Activated CD4-positive, alpha-beta T cell treated with anti-CD3 and anti-CD28 coated beads, Interleukin-2, amount 50 U/mL, for 48 hours (primary cell): ENCODE measurements at regions not wholly inside any gene's neighbourhood (a gene's known extent, or its start where the extent isn't known, plus 50 kb on each side); places are given as distances from the start of the nearest gene placed in this dataset.

ENCODE experiments used
- DNase-seq, 2 experiments: peaks; one replicate each; pipeline ENCODE4 v3.0.0-alpha.2; 2020

- DNase-seq, result no peak
These were observed 164.2 kb downstream of the RHOU start for GRCh38 chr1:228899421-228899956.

GRCh38 chr1:228900099-228900885 lies 165.0 kb downstream of the RHOU start:
- DNase-seq, result no peak

- no peak for DNase-seq
These were observed 165.7 kb downstream of the RHOU start for GRCh38 chr1:228900886-228901392.

DNA sequence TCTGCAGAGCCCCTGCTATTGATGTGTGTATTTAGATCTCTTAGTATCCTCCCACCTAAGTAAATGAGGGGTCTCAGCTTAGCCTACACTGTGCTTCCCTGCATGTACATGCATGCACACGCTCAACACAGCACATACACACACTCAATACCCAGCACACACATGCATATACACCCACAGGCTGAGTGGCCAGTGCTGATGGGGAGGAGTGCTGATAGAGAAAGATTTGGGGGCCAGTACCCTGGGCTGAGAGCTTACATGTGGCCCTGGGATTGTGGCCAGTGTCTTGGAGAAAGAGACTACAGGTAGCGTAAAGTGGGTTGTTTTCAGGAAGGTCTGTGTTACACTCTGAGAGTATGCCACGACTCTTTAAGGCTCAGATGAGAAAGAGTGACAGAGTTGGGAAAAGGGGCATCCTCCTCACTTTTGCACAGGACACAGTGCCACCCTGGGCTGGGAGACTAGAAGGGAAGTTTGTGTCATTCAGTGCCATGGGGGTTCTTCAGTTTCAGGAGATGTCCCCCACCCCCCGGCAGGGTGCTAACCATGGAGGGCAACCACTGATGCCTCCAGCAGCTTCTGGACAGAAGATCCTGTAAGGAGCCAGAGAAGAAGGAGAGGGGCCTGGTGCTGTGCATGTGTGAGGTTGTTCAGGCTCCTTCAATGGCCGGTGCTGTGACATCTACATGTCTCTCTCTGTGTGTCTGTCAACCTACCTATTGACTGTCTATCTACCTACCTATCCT lies 166.8 kb downstream of the RHOU start:
- DNase-seq, result no peak

- DNase-seq, result no peak
These were observed 167.6 kb downstream of the RHOU start for GRCh38 chr1:228902781-228903433.

DNA sequence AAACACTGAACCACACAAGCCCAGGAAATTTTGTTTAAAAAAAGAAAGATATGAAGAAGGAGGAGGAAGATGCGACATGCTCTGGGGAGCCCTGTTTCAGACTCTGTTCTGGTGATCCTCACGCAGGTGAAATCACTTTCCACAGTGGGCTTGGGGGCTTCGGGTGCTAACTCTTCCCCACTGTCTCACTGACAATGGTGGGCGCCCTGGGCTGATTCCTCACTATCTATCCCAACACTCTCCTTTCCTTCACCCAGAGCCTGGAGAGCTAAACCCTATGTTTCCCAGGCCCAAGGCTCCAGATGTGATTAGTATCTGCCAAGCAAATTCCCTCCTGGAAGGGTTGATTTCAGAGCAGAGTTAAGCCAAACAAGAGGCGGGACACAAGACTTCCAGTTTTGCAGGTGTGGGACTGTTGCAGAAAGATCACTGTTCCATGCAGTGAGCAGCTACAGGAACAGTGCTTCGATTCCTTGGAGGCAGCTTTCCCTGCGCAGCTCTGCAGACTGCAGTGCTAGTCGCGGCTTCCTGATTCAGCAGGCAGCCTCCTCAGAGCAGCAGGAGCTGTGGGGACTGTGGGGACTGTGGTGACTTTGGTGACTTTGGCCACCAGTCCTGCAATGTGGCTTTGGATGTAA lies 168.3 kb downstream of the RHOU start:
- no peak for DNase-seq

GRCh38 chr1:228904222-228904621 lies 168.9 kb downstream of the RHOU start:
- DNase-seq, result no peak

GRCh38 chr1:228905701-228906101 lies 170.4 kb downstream of the RHOU start:
- DNase-seq, result no peak

- DNase-seq, result no peak
These were observed 171.1 kb downstream of the RHOU start for GRCh38 chr1:228906223-228906860.

- DNase-seq, result no peak
These were observed 176.2 kb downstream of the RHOU start for GRCh38 chr1:228911225-228912210.

DNA sequence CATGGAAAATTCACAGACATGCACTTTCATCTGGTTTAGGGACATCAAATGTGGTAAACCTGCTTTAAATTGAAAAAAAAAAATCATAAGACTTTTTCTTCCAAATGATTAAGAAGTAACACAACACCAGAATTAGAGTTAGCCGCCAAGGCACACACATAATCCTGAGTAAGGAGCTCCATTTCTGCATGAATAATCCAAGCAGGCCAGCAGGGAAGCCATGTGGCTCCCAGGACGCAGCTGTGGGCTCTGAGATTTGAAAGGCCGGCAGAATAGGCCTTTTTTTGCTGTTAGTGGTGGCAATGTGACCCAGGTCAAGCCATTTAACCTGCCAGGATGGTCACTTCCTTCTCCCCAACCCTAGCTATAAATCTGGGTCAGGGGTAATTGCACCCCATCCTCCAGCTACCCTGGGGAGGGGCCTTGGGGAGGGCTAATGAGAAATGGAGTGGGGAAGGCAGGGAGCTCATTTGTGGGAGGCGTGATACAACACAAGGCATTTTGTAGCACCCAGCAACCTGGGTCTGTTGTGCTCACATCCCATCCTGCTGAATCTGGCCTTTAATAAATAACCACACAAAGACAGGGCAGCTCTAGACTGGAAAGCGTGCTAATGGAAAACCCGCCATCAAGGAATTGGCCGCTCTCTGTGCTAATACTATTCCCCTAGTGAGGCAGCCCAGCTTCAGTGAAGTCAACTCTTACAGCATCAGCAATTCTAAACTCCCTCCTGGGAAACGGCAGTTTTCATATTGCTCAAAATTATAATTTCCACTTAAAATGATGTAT lies 178.5 kb downstream of the RHOU start:
- DNase-seq, result no peak

DNA sequence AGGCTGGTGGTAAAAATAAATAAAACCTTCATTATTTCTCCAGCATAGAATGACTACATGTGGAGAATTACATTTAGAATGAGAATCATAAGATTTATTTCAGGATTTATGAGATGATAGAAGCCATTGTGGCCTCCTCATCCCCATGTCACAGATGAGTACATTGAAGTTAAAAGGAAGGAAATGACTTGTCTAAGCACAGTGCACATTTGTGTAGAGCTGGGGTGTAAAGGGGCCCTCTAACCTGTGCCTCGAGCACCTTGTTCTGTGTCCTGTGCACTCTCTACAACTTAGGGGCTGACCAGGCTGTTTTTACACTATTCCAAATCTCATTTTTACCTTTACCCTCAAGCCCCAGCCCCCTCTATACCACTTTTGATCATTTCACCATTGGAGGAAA lies 179.4 kb downstream of the RHOU start:
- no peak for DNase-seq

DNA sequence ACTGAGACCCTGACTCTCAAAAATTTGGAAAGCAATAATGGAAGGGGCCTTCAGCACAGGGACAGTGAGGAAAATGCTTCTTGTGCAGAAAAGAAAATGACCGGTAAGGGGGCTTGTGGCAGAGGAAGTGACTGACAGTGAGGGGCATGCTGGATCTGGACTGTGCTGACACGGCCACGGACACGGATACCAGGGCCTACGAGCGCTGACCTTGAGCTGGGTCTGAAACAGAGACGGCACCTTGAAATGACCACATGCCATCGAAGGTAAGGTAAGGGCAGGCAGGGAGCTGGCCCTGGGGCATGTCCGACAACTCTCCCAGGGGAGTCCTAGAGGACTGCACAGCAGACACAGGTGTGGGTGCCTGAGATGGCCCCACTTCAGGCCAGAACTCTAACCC lies 182.1 kb downstream of the RHOU start:
- no peak for DNase-seq

GRCh38 chr1:228917755-228918154 lies 182.5 kb downstream of the RHOU start:
- DNase-seq, result no peak

GRCh38 chr1:228918335-228918734 lies 183.1 kb downstream of the RHOU start:
- no peak for DNase-seq

DNA sequence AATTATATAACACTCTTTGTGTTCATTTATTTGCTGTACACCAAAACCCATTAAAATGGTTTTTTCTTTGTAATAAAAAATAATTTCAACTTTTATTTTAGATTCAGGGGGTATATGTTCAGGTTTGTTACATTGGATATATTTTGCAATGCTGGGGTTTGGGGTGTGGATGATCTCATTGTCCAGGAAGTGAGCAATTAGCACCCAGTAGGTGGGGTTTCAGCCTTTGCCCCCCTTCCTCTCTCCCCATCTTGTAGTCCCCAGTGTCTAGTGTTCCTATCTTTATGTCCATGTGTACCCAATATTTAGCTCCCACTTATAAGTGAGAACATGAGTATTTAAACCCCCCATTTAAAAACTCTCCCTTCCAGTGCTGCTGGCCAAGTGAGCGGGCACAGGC lies 184.6 kb downstream of the RHOU start:
- DNase-seq, result no peak

- DNase-seq, result no peak
These were observed 185.6 kb downstream of the RHOU start for GRCh38 chr1:228920831-228921230.

DNA sequence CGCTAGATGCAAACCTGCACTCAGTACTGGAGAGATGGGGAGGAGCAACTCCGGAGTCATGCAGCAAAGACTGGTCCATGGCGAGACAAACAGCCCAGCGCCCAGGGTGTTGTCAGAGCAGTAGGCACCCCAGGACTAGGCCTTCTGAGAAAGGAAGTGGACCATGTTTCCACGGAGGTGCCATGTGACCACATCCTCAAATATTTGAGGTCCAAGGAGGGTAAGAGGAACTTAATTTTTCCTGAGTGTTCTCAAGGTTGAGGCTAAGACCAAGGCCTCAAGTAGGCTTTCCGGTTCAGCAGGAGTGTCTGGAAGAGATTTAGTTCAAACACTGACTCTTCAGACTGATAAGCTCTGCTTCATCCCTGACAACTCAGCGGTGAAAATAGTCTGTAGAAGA lies 186.2 kb downstream of the RHOU start:
- DNase-seq, result no peak

GRCh38 chr1:228922722-228923376 lies 187.6 kb downstream of the RHOU start:
- DNase-seq, result no peak
